Lower lobe of right lung (tissue), 2 donors: ENCODE measurements at regions not wholly inside any gene's neighbourhood (a gene's known extent, or its start where the extent isn't known, plus 50 kb on each side); places are given as distances from the start of the nearest gene placed in this dataset.

ENCODE experiments used
- ATAC-seq, 2 donors: fragments of 200-7000 bp; cut with Tn5 transposase; one replicate each; pipeline ENCODE4 v1.9.1; 2020 to 2022; ENCODE audit warnings: mild to moderate bottlenecking in 2 of 2, moderate library complexity in 2 of 2
- DNase-seq: peaks from one replicate; pipeline ENCODE4 v3.0.0-alpha.2; 2020
- H3K27ac ChIP-seq: fragments of 200-600 bp; one replicate; pipeline ENCODE4 v1.8.0; 2022
- H3K27me3 ChIP-seq: fragments of 200-600 bp; one replicate; pipeline ENCODE4 v1.8.0; 2022; ENCODE audit warnings: low read depth
- H3K36me3 ChIP-seq: fragments of 200-600 bp; one replicate; pipeline ENCODE4 v1.8.0; 2022; ENCODE audit warnings: mild to moderate bottlenecking
- H3K4me1 ChIP-seq: fragments of 200-600 bp; one replicate; pipeline ENCODE4 v1.8.0; 2022
- H3K4me3 ChIP-seq: fragments of 200-600 bp; one replicate; pipeline ENCODE4 v1.8.0; 2022; ENCODE audit warnings: mild to moderate bottlenecking
- H3K9me3 ChIP-seq: fragments of 200-600 bp; one replicate; pipeline ENCODE4 v1.8.0; 2022
- intact Hi-C: fragments of 100-400 bp; cut with DNase I; formaldehyde crosslinking; loops from one replicate; pipeline ENCODE4 v1.11.0; 2022
- TF ChIP-seq, protein P1 (sequence below): fragments of 200-600 bp; IDR thresholded peaks from one replicate; pipeline ENCODE4 v1.8.0; 2022; ENCODE audit warnings: antibody characterized with exemption, mild to moderate bottlenecking
- donor health status: DM: no; HTN: yes; CAD: no; lungs with severe emphysema.

DNA sequence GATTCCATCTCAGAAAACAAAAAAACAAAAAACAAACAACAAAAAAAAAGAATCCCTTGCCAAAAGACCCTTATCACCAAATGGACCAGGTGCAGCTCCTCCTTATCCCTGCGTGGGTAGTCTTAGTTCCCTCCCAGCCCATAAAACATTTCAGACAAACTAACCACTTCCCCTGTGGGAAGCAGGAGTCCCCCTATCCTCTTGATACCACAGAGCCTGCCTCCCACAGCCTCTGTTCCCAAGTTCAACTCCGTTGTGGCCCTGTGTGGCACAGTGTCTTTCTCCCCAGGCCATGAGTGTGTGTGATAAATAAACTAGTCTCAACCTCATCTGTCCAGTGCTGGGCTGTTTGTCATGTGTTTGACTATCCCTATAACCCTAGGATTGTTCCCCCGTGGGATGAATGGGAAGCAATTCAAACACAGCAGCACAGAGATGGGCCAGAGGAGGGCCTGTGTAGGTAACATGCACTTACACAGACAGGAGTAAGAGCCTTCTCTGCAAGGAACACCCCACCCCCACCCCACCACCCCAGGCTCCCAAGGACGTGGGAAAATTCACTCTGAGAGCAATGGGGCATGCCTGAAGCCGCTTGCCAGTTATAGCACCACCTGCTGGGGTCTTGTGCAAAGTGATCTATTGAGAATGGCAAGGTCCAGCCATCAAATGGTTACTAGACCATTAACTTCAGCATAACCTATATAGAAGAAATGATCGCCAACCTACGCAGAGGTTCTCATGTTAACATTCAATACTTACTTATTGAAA is 147.1 kb upstream of the GHITM start:
- Histone ChIP-seq H3K27me3 (peaks cover 8% of the 10 kb centered on the region), H3K9me3 (no peaks in the 10 kb centered on the region), H3K27ac (no peak overlapping the region), H3K36me3 (no peaks in the 10 kb centered on the region), H3K4me3 (no peak overlapping the region), H3K4me1 (no peaks in the 10 kb centered on the region)
- intact Hi-C loops = no loop called here
- DNase-seq (no peak), ATAC-seq (peak; percentile 29 to 32)
- TF ChIP-seq, protein P1, sequence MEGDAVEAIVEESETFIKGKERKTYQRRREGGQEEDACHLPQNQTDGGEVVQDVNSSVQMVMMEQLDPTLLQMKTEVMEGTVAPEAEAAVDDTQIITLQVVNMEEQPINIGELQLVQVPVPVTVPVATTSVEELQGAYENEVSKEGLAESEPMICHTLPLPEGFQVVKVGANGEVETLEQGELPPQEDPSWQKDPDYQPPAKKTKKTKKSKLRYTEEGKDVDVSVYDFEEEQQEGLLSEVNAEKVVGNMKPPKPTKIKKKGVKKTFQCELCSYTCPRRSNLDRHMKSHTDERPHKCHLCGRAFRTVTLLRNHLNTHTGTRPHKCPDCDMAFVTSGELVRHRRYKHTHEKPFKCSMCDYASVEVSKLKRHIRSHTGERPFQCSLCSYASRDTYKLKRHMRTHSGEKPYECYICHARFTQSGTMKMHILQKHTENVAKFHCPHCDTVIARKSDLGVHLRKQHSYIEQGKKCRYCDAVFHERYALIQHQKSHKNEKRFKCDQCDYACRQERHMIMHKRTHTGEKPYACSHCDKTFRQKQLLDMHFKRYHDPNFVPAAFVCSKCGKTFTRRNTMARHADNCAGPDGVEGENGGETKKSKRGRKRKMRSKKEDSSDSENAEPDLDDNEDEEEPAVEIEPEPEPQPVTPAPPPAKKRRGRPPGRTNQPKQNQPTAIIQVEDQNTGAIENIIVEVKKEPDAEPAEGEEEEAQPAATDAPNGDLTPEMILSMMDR = no peak

DNA sequence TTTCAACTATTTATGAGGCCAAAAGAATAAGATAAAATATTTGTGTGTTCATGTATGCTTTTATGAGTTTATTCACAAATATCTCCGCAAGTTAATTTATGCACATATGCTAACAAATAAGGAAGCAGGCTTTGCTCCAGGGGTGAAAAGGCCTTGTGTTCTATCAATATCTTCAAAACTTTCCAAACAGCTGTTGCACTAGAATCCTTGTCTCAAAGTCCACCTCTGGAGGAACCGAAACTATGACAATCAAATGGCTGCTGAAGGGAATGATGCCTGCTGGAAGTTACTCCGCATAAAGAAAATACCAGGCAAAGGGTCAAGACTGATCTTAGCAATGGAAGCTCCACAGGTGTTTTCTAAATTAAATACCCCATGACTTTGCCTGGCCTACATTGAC is 145.0 kb upstream of the GHITM start:
- intact Hi-C loops = no loop called here
- peaks cover 5% of the 10 kb centered on the region for H3K27me3 ChIP-seq
- ATAC-seq (no peak), DNase-seq (no peak)
- no peaks in the 10 kb centered on the region for H3K9me3 ChIP-seq
- H3K27ac ChIP-seq = no peak overlapping the region
- no peaks in the 10 kb centered on the region for H3K4me1 ChIP-seq
- no peaks in the 10 kb centered on the region for H3K36me3 ChIP-seq
- H3K4me3 ChIP-seq = no peak overlapping the region
- TF ChIP-seq, protein P1 = no peak

DNA sequence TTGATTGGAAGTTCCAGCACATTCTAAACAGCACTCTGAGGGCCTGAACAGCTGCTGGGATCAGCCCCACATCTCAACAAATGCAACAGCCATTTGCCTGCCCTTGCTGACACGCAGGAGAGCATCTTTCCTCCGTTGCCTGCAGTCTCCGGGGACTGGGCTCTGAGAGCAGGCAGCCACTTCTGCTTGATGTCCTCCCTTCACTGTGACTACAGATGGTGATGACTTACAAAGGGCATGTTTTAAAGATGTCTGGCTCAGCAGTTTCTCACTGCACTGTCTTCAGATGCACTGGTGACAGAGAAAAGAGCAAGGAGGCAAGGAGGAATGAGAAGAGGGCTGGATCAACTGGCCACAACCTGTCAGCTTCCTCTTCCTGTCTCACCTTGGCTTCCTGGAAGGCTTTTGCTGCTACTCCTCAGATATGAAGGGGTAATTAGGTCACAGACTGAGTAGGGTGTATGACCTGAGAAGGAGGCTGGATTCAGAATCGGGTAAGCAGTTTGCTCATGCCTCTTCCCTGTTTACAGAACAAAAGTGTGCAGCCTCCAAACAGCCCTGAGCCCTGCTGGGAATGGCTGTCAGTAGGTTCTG is 143.5 kb upstream of the GHITM start:
- TF ChIP-seq, protein P1 = no peak
- intact Hi-C loops = no loop called here

DNA sequence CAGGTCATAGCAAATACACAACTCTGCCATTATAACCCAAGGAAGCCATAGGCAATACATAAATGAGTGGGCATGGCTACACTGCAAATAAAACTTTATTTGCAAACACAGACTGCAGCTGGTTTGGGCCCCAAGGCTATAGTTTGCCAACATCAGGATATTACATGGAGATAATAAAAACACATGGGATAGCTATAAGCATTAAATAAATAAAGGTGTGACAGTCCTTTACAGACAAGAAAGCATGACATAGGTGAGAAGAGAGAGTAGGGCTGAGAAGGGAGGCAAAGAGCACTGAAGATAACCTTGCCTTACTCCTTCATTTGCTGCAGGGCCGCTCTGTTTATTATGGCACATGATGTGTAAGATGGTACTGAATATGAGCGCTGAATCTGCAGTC is 135.1 kb upstream of the GHITM start:
- TF ChIP-seq, protein P1 = no peak
- Histone ChIP-seq H3K4me1 (no peaks in the 10 kb centered on the region), H3K27ac (no peak overlapping the region), H3K9me3 (no peaks in the 10 kb centered on the region), H3K36me3 (no peaks in the 10 kb centered on the region), H3K4me3 (no peak overlapping the region), H3K27me3 (no peaks in the 10 kb centered on the region)
- intact Hi-C loops = no loop called here
- DNase-seq (no peak), ATAC-seq (no peak)

More for the DNA sequence above, 143.5 kb upstream of the GHITM start:
- no peak for DNase-seq
- no peak for ATAC-seq
- Histone ChIP-seq H3K27me3 (peaks cover 5% of the 10 kb centered on the region), H3K9me3 (no peaks in the 10 kb centered on the region), H3K36me3 (no peaks in the 10 kb centered on the region), H3K4me1 (no peaks in the 10 kb centered on the region), H3K27ac (no peak overlapping the region), H3K4me3 (no peak overlapping the region)

DNA sequence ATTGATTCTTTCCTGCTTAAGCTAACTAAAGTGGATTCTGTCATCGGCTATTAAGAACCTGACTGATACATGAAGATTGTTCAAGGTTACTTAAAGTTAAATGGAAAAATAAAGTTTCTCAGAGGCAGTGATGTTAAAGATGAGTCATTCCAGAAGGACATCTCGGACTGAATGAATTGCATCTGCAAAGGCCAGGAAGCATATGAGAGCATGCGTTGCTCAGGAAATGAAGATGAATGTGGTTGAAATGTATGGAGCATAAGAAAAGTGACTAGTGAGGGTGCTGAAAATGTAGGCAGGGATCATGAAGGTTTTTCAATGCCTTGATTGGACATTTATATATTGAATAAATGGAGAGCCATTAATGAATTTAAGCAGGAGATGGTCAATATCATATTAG is 133.9 kb upstream of the GHITM start:
- no peak overlapping the region for H3K27ac ChIP-seq
- no peaks in the 10 kb centered on the region for H3K4me1 ChIP-seq
- no peaks in the 10 kb centered on the region for H3K27me3 ChIP-seq
- no peaks in the 10 kb centered on the region for H3K36me3 ChIP-seq
- TF ChIP-seq, protein P1 = no peak
- no peak for DNase-seq
- H3K9me3 ChIP-seq = no peaks in the 10 kb centered on the region
- ATAC-seq = no peak
- intact Hi-C loops = no loop called here
- no peak overlapping the region for H3K4me3 ChIP-seq
